H9 (cell line): ENCODE measurements at regions not wholly inside any gene's neighbourhood (a gene's known extent, or its start where the extent isn't known, plus 50 kb on each side); places are given as distances from the start of the nearest gene placed in this dataset.

ENCODE experiments used
- DNase-seq: peaks from one replicate; pipeline ENCODE4 v3.0.0-alpha.2; 2017
- H2AFZ ChIP-seq: one replicate; pipeline ENCODE4 v1.6.1; 2013; ENCODE audit warnings: mild to moderate bottlenecking, low read length, control low read depth, moderate library complexity
- H2AK5ac ChIP-seq: 2 replicates; pipeline ENCODE4 v1.6.1; 2013; ENCODE audit warnings: low read length, control low read depth, mixed read lengths; ENCODE audit not compliant: insufficient read length
- H2BK120ac ChIP-seq: one replicate; pipeline ENCODE4 v1.6.1; 2013; ENCODE audit warnings: low read depth, mild to moderate bottlenecking, low read length, control low read depth, inconsistent platforms; ENCODE audit not compliant: poor library complexity, severe bottlenecking
- H2BK12ac ChIP-seq: 2 replicates; pipeline ENCODE4 v1.6.1; 2013; ENCODE audit warnings: low read length, control low read depth, mixed read lengths, low read depth; ENCODE audit not compliant: insufficient read length
- H2BK15ac ChIP-seq: 2 replicates; pipeline ENCODE4 v1.6.1; 2013; ENCODE audit warnings: low read depth, low read length, control low read depth
- H2BK20ac ChIP-seq: one replicate; pipeline ENCODE4 v1.6.1; 2013; ENCODE audit warnings: low read depth, mild to moderate bottlenecking, low read length, control low read depth, inconsistent platforms; ENCODE audit not compliant: poor library complexity, severe bottlenecking
- H2BK5ac ChIP-seq: 2 replicates; pipeline ENCODE4 v1.6.1; 2013; ENCODE audit warnings: low read length, control low read depth, mixed read lengths; ENCODE audit not compliant: insufficient read length
- H3K14ac ChIP-seq: 2 replicates; pipeline ENCODE4 v1.6.1; 2013; ENCODE audit warnings: low read length, control low read depth; ENCODE audit not compliant: insufficient read depth
- H3K18ac ChIP-seq: 2 replicates; pipeline ENCODE4 v1.6.1; 2013; ENCODE audit warnings: low read depth, mild to moderate bottlenecking, mixed read lengths, low read length, control low read depth; ENCODE audit not compliant: insufficient read length
- H3K23ac ChIP-seq: 2 replicates; pipeline ENCODE4 v1.6.1; 2013; ENCODE audit warnings: low read length, control low read depth, mixed read lengths, low read depth; ENCODE audit not compliant: insufficient read length
- H3K23me2 ChIP-seq: 2 replicates; pipeline ENCODE4 v1.6.1; 2013; ENCODE audit warnings: low read depth, mild to moderate bottlenecking, mixed read lengths, low read length, control low read depth; ENCODE audit not compliant: insufficient read length, poor library complexity, severe bottlenecking
- H3K27ac ChIP-seq: 2 replicates; pipeline ENCODE4 v1.5.1; 2013; ENCODE audit warnings: low read length, control low read depth, mixed read lengths, low read depth; ENCODE audit not compliant: insufficient read length
- H3K27me3 ChIP-seq: 2 replicates; pipeline ENCODE4 v1.6.1; 2013; ENCODE audit warnings: low read length, control low read depth, inconsistent platforms; ENCODE audit not compliant: insufficient read depth
- H3K4ac ChIP-seq: 2 replicates; pipeline ENCODE4 v1.6.1; 2013; ENCODE audit warnings: low read depth, mild to moderate bottlenecking, control low read depth, inconsistent platforms, low read length, moderate library complexity
- H3K4me1 ChIP-seq: 2 replicates; pipeline ENCODE4 v1.6.1; 2013; ENCODE audit warnings: low read length, control low read depth, inconsistent platforms; ENCODE audit not compliant: insufficient read depth
- H3K4me2 ChIP-seq: 2 replicates; pipeline ENCODE4 v1.6.1; 2013; ENCODE audit warnings: low read length, control low read depth, mixed read lengths; ENCODE audit not compliant: insufficient read length, insufficient read depth
- H3K56ac ChIP-seq: 2 replicates; pipeline ENCODE4 v1.6.1; 2013; ENCODE audit warnings: low read depth, mild to moderate bottlenecking, mixed read lengths, low read length, control low read depth; ENCODE audit not compliant: insufficient read length
- H3K79me1 ChIP-seq: 2 replicates; pipeline ENCODE4 v1.6.1; 2013; ENCODE audit warnings: low read depth, mild to moderate bottlenecking, moderate library complexity, low read length, control low read depth, inconsistent platforms; ENCODE audit not compliant: insufficient read depth, poor library complexity, severe bottlenecking
- H3K79me2 ChIP-seq: 2 replicates; pipeline ENCODE4 v1.6.1; 2013; ENCODE audit warnings: low read length, control low read depth, inconsistent platforms; ENCODE audit not compliant: insufficient read depth
- H3K9ac ChIP-seq: 2 replicates; pipeline ENCODE4 v1.6.1; 2013; ENCODE audit warnings: low read length, control low read depth, mixed read lengths; ENCODE audit not compliant: insufficient read length; ENCODE audit errors: extremely low read depth
- H3K9me3 ChIP-seq: one replicate; pipeline ENCODE4 v1.6.1; 2013; ENCODE audit warnings: low read depth, low read length, inconsistent platforms; ENCODE audit not compliant: control insufficient read depth
- H3T11ph ChIP-seq: one replicate; pipeline ENCODE4 v1.6.1; 2013; ENCODE audit warnings: mild to moderate bottlenecking, low read length, control low read depth, inconsistent platforms
- H4K20me1 ChIP-seq: one replicate; pipeline ENCODE4 v1.6.1; 2013; ENCODE audit not compliant: control insufficient read depth, insufficient read length, insufficient read depth
- H4K5ac ChIP-seq: 2 replicates; pipeline ENCODE4 v1.6.1; 2013; ENCODE audit warnings: low read depth, mild to moderate bottlenecking, mixed read lengths, low read length, control low read depth; ENCODE audit not compliant: insufficient read length
- H4K8ac ChIP-seq: replicated peaks from 2 replicates; pipeline ENCODE4 v1.6.1; 2013; ENCODE audit warnings: low read length, control low read depth, mixed read lengths, low read depth; ENCODE audit not compliant: insufficient read length
- H4K91ac ChIP-seq: 2 replicates; pipeline ENCODE4 v1.6.1; 2013; ENCODE audit warnings: low read depth, mild to moderate bottlenecking, moderate library complexity, mixed read lengths, low read length, control low read depth; ENCODE audit not compliant: insufficient read length
- H3K27ac Mint-ChIP-seq, 3 experiments: 2 replicates in 2 of 3; 3 replicates in 1 of 3; pipeline ENCODE4 v1.8.0; 2020 to 2021; ENCODE audit warnings: mixed read lengths in 3 of 3, mild to moderate bottlenecking in 1 of 3, moderate library complexity in 1 of 3
- H3K27me3 Mint-ChIP-seq: 2 replicates; pipeline ENCODE4 v1.8.0; 2021; ENCODE audit warnings: low read depth, mild to moderate bottlenecking, moderate library complexity, mixed read lengths
- H3K36me3 Mint-ChIP-seq, 3 experiments: 2 replicates in 2 of 3; 3 replicates in 1 of 3; pipeline ENCODE4 v1.8.0; 2020 to 2021; ENCODE audit warnings: low read depth in 3 of 3, mixed read lengths in 3 of 3; ENCODE audit not compliant: insufficient read depth in 1 of 3
- H3K4me1 Mint-ChIP-seq, 2 experiments: 2 replicates each; pipeline ENCODE4 v1.8.0; 2020; ENCODE audit warnings: mixed read lengths in 2 of 2
- H3K4me3 Mint-ChIP-seq, 2 experiments: 2 replicates in 1 of 2; 3 replicates in 1 of 2; pipeline ENCODE4 v1.8.0; 2020 to 2021; ENCODE audit warnings: mild to moderate bottlenecking in 2 of 2, mixed read lengths in 2 of 2, moderate library complexity in 1 of 2
- H3K9me3 Mint-ChIP-seq, 2 experiments: 2 replicates in 1 of 2; 3 replicates in 1 of 2; pipeline ENCODE4 v1.8.0; 2020; ENCODE audit warnings: mild to moderate bottlenecking in 2 of 2, mixed read lengths in 2 of 2, moderate library complexity in 1 of 2
- WGBS: extraction: QIAGEN DNeasy Blood & Tissue Kit; methylation state at CpG from one replicate; pipeline ENCODE4 v1.1.7; 2013; ENCODE audit warnings: missing lambda C conversion rate, low lambda C conversion rate, mixed read lengths; ENCODE audit not compliant: insufficient read length; ENCODE audit errors: extremely low coverage; 5-methylcytosine and 5-hydroxymethylcytosine counted together
- TF ChIP-seq, protein P1 (sequence below): fragments of 200-600 bp; sonication (generic); conservative IDR thresholded peaks from 3 replicates; pipeline ENCODE4 v1.8.0; 2021; ENCODE audit warnings: antibody characterized with exemption, mild to moderate bottlenecking

DNA sequence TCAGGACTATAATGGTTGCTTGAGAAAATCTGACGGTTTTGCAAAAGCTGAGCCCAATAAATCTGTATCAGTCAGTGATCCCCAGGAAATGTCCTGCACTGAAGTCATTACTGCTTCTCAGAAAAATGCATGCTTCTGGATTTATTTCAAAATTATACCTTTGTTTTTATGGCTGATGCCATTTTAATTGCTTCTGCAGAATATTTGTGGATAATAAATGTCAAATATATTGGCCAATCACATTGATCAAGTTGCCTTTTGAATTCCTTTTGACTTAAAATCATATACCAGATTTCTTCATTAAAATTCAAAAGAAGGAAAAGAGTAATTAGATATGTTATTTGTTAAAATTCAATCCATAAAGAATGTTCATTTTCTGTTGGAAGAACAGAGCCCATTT, 842.9 kb upstream of the ADGRL4 start:
- Histone ChIP-seq H3K14ac (no peak overlapping the region), H3K79me2 (no peaks in the 10 kb centered on the region), H3K56ac (no peak overlapping the region), H2BK20ac (no peak overlapping the region), H2BK120ac (no peak overlapping the region), H2AFZ (no peak overlapping the region), H3K23me2 (no peaks in the 10 kb centered on the region), H3K9me3 (no peaks in the 10 kb centered on the region), H2BK15ac (no peak overlapping the region), H3K18ac (no peak overlapping the region), H3T11ph (no peak overlapping the region), H3K9ac (no peak overlapping the region), H3K23ac (no peak overlapping the region), H3K27ac (no peak overlapping the region), H4K5ac (no peak overlapping the region), H2BK5ac (no peak overlapping the region), H3K79me1 (no peaks in the 10 kb centered on the region), H3K4me2 (no peak overlapping the region), H3K4ac (no peak overlapping the region), H2BK12ac (no peak overlapping the region), H3K27me3 (no peaks in the 10 kb centered on the region), H2AK5ac (no peak overlapping the region), H4K20me1 (no peaks in the 10 kb centered on the region), H4K91ac (no peak overlapping the region), H3K4me1 (0 out of 2 replicates have a peak, but pooled peaks cover 2% of the 10 kb centered on the region), H4K8ac (no peak overlapping the region)
- Mint-ChIP-seq H3K4me1 (peaks cover 9 to 15% of the 10 kb centered on the region in 2 experiments; a peak in 3 of 4 replicates), H3K9me3 (no peaks in the 10 kb centered on the region), H3K27ac (no peak overlapping the region), H3K36me3 (no peaks in the 10 kb centered on the region), H3K27me3 (no peaks in the 10 kb centered on the region), H3K4me3 (no peak overlapping the region)
- WGBS: no CpG with 5 or more reads among the region's 1 CpG
- TF ChIP-seq, protein P1, sequence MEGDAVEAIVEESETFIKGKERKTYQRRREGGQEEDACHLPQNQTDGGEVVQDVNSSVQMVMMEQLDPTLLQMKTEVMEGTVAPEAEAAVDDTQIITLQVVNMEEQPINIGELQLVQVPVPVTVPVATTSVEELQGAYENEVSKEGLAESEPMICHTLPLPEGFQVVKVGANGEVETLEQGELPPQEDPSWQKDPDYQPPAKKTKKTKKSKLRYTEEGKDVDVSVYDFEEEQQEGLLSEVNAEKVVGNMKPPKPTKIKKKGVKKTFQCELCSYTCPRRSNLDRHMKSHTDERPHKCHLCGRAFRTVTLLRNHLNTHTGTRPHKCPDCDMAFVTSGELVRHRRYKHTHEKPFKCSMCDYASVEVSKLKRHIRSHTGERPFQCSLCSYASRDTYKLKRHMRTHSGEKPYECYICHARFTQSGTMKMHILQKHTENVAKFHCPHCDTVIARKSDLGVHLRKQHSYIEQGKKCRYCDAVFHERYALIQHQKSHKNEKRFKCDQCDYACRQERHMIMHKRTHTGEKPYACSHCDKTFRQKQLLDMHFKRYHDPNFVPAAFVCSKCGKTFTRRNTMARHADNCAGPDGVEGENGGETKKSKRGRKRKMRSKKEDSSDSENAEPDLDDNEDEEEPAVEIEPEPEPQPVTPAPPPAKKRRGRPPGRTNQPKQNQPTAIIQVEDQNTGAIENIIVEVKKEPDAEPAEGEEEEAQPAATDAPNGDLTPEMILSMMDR: no peak
- no peak for DNase-seq
